GM19023 (cell line): ENCODE measurements at regions not wholly inside any gene's neighbourhood (a gene's known extent, or its start where the extent isn't known, plus 50 kb on each side); places are given as distances from the start of the nearest gene placed in this dataset.
"Not testable (repeated sequence)": the region's sequence is repeated elsewhere in the genome, so short reads cannot be mapped to it uniquely, and the experiment has no call there.

Experiments used
- ATAC-seq: cut with Tn5 transposase; IDR thresholded peaks from one replicate; pipeline ENCODE4 v1.9.1; 2021; ENCODE audit warnings: mild to moderate bottlenecking, moderate library complexity; ENCODE audit not compliant: unreplicated experiment

GRCh38 chr12:102299731-102300130, 102.1 kb upstream of the PMCH start:
- no peak for ATAC-seq

GRCh38 chr12:102298022-102298421, 100.4 kb upstream of the PMCH start:
- ATAC-seq, result no peak

GRCh38 chr12:102297412-102297811, 99.8 kb upstream of the PMCH start:
- ATAC-seq, result no peak

- no peak for ATAC-seq
These were observed 96.9 kb upstream of the PMCH start for GRCh38 chr12:102294568-102294967.

GRCh38 chr12:102291498-102292440, 94.1 kb upstream of the PMCH start:
- not testable (repeated sequence) for ATAC-seq

- ATAC-seq, result not testable (repeated sequence)
These were observed 92.1 kb upstream of the PMCH start for GRCh38 chr12:102289702-102290101.

- ATAC-seq, result no peak
These were observed 83.6 kb upstream of the PMCH start for GRCh38 chr12:102281231-102281630.

GRCh38 chr12:102255687-102256086, 58.1 kb upstream of the PMCH start:
- not testable (repeated sequence) for ATAC-seq

GRCh38 chr12:102251005-102251404, 53.4 kb upstream of the PMCH start:
- ATAC-seq, result not testable (repeated sequence)

- no peak for ATAC-seq
These were observed 51.6 kb upstream of the PMCH start for GRCh38 chr12:102249079-102249841.
